Activated naive CD8-positive, alpha-beta T cell treated with anti-CD3 and anti-CD28 coated beads, Interleukin-2, amount 10 ng/mL, durations not matched to agents 7 days and 5 days (primary cell): ENCODE measurements at regions not wholly inside any gene's neighbourhood (a gene's known extent, or its start where the extent isn't known, plus 50 kb on each side); places are given as distances from the start of the nearest gene placed in this dataset.

ENCODE experiments used
- ATAC-seq: fragments of 150-1000 bp; cut with Tn5 transposase; one replicate; pipeline ENCODE4 v1.10.0; 2021; ENCODE audit warnings: low read depth, moderate library complexity
- POLR2A ChIA-PET: fragments of 350-600 bp; sonication (Branson Sonifier 250); formaldehyde crosslinking; loops from one replicate; lab custom pipeline; 2021; ENCODE audit warnings: antibody characterized with exemption; lab: Charles Lee
- DNase-seq: peaks from one replicate; pipeline ENCODE4 v3.0.0; 2021
- H3K27ac Mint-ChIP-seq: one replicate; pipeline ENCODE4 v1.8.0; 2022; ENCODE audit warnings: mild to moderate bottlenecking, mixed read lengths
- H3K27me3 Mint-ChIP-seq: one replicate; pipeline ENCODE4 v1.8.0; 2022; ENCODE audit warnings: mild to moderate bottlenecking, moderate library complexity, mixed read lengths
- H3K36me3 Mint-ChIP-seq: one replicate; pipeline ENCODE4 v1.8.0; 2021; ENCODE audit warnings: mild to moderate bottlenecking, mixed read lengths
- H3K4me1 Mint-ChIP-seq: one replicate; pipeline ENCODE4 v1.8.0; 2021; ENCODE audit warnings: mixed read lengths
- H3K4me3 Mint-ChIP-seq: one replicate; pipeline ENCODE4 v1.8.0; 2022; ENCODE audit warnings: mild to moderate bottlenecking, moderate library complexity, mixed read lengths
- H3K9me3 Mint-ChIP-seq: one replicate; pipeline ENCODE4 v1.8.0; 2021; ENCODE audit warnings: mixed read lengths

DNA sequence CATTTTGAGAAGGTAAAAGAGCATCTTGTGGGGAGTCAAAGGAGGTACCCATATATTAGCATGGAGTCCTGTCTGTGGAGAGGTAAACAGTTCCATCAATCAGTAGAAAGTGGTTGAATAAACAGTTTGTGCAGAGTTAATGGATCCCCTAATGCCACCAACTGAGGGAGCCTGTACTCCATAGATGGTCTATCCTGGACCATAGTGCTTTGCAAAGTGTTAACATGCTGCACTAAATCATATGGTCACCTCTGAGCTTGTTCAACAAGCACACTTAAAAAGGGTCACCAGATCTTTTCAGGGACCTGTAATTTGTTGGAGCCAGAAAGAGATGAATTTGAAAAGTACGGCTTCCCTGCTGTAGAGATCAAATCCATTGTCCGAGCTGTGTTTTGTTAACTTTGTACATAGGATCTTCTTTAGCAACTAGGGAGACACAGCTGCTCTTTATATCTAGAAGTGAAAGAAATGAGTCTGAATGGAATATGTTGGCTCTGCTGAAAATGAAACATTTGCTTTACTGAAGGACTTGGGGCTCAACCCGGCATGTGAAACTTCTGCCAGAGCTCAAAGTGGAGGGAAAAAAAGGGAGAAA is 366.4 kb downstream of the ETNK1 start:
- DNase-seq: no peak
- POLR2A ChIA-PET: no interaction called here
- no peak overlapping the region for H3K27ac Mint-ChIP-seq
- H3K4me1 Mint-ChIP-seq: no peaks in the 10 kb centered on the region
- no peak for ATAC-seq
- no peaks in the 10 kb centered on the region for H3K36me3 Mint-ChIP-seq
- H3K27me3 Mint-ChIP-seq: no peaks in the 10 kb centered on the region
- no peaks in the 10 kb centered on the region for H3K9me3 Mint-ChIP-seq
- H3K4me3 Mint-ChIP-seq: no peak overlapping the region

DNA sequence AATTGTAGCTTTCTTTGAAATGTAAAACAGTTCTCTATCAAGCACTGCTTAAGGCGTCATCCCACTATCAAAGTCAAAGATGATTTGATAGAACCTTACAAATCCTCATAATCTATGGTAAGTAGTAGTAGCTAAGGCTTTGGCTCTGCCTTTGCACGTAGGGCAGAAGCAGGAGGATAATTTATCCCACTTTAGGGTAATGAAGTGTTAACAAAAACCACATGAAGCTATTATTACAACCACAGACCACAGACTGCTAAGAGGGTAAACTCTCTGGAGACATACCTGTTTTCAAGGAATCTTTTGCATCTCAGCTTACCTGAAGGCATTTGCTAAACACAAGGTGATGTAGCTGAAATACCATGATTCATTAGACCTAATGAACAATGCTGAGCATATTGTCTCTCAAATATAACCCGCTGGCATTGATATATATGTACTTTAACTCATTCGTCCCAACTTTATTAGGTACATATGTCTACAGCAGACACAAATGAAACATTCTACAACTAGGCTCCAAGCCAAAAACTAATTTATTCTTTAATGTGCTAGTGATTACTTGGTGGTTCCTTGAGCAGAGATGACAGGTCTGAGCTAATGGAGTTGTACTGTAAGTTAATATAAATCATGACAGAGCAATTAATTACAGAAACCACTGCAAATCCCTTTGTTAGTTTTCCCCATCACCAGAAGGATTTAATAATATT is 368.8 kb downstream of the ETNK1 start:
- no peak overlapping the region for H3K4me3 Mint-ChIP-seq
- H3K27ac Mint-ChIP-seq: no peak overlapping the region
- POLR2A ChIA-PET: no interaction called here
- no peak for ATAC-seq
- no peaks in the 10 kb centered on the region for H3K9me3 Mint-ChIP-seq
- H3K27me3 Mint-ChIP-seq: no peaks in the 10 kb centered on the region
- no peaks in the 10 kb centered on the region for H3K36me3 Mint-ChIP-seq
- no peak for DNase-seq
- no peaks in the 10 kb centered on the region for H3K4me1 Mint-ChIP-seq

DNA sequence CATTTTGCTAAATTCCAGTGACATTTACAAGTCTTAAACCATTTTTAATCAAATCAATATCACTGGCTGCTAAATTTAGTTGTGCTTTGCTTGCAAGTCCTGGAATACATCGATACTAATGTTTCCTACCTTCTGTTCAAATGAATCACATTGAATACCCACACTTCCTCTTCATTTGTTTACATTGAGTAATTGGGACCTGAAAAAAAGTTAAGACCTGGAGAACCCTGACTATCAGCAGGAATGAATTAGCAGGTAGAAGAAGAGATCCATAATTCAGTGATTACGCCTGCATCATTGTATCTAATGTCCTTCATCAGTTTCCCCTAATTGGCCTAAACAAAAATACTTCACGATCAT is 369.3 kb downstream of the ETNK1 start:
- Mint-ChIP-seq H3K27me3 (no peaks in the 10 kb centered on the region), H3K36me3 (no peaks in the 10 kb centered on the region), H3K27ac (no peak overlapping the region), H3K4me3 (no peak overlapping the region), H3K9me3 (no peaks in the 10 kb centered on the region), H3K4me1 (no peaks in the 10 kb centered on the region)
- POLR2A ChIA-PET: no interaction called here
- DNase-seq: no peak
- ATAC-seq: no peak

DNA sequence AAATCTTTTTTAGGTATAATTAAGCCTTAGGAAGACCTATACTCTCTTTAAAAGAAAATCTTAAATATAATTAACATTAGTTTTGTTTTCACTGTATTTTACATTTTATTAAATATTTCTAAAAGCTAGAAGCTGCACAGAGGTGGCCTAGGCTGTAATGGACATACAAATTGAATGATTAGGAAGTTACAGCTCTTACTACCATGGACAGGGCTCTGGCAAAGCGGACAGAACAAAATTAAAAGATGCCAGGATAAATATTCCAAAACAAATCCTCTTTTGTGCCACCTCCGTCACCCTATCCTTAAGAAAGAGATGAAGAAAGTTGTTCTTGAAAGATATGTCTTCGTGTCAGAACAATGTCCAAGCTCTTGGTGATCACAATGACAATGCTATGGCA is 376.5 kb downstream of the ETNK1 start:
- ATAC-seq: no peak

DNA sequence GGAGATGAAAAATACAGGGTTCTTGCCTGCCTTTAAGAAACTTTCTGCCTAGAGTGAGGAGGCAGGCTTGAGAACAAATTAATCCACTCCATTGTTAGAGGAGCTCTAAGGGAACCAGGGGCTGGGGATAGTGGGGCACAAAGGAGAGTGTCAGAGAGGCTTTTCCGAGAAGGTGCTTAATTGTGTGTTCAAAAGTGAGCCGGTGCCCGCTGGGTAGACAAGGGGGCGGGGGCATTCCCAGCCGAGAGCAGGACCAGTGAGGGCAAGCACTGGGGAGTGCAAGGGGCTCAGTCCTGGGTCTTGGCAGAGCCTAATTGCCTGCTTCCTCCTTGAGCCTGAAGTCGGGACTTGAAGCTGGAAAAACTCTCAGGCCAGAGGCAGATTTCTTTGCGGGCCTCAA is 377.4 kb downstream of the ETNK1 start:
- Mint-ChIP-seq H3K36me3 (no peaks in the 10 kb centered on the region), H3K27ac (no peak overlapping the region), H3K4me1 (no peaks in the 10 kb centered on the region), H3K4me3 (no peak overlapping the region), H3K27me3 (no peaks in the 10 kb centered on the region), H3K9me3 (peaks cover 1% of the 10 kb centered on the region)
- DNase-seq: no peak
- POLR2A ChIA-PET: no interaction called here
- ATAC-seq: no peak

More for the DNA sequence above, 376.5 kb downstream of the ETNK1 start:
- no peak for DNase-seq
- Mint-ChIP-seq H3K9me3 (peaks cover 1% of the 10 kb centered on the region), H3K4me3 (no peak overlapping the region), H3K27ac (no peak overlapping the region), H3K27me3 (no peaks in the 10 kb centered on the region), H3K4me1 (no peaks in the 10 kb centered on the region), H3K36me3 (no peaks in the 10 kb centered on the region)
- POLR2A ChIA-PET: no interaction called here

DNA sequence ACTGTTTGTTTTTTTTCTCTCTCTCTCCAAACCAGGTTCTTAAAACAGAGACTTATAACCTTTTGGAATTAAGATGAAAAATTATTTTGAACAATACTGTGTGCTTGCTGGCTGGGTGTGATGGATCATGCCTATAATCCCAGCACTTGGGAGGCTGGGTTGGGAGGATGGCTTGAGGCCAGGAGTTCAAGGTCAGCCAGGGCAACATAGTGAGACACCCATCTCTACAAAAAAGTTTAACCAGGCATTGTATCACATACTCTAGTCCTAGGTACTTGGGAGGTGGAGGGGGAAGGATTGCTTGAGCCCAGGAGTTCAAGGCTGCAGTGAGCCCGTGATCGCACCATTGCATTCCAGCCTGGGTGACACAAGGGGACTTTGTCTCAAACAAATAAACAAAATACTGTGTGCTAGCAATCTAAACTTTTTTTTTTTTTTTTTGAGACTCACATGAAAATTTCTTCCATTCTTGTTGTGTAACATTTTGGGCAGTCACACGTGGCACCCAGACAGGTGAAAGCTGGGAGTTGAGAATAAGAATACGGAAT is 379.6 kb downstream of the ETNK1 start:
- Mint-ChIP-seq H3K27me3 (no peaks in the 10 kb centered on the region), H3K9me3 (peaks cover 1% of the 10 kb centered on the region), H3K4me1 (no peaks in the 10 kb centered on the region), H3K36me3 (no peaks in the 10 kb centered on the region), H3K27ac (no peak overlapping the region), H3K4me3 (no peak overlapping the region)
- ATAC-seq (no peak), DNase-seq (no peak)
- POLR2A ChIA-PET: no interaction called here

DNA sequence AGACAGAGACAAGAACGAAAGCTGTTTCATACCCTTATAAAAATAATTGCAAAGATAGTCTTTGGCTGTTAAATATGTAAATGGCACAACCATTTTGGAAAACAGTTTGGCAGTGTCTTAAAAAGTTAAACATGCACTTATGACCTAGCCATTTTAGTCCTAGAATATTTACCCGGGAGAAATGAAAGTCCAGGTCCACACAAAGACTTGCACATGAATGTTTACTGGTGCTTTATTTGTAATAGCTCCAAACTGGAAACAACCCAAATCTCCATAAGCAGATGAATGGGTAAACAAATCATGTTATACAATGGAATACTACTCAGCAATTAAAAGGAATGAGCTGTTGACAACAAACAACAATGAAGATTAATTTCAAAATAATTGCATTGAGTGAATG is 380.4 kb downstream of the ETNK1 start:
- no peak overlapping the region for H3K27ac Mint-ChIP-seq
- DNase-seq (no peak), ATAC-seq (no peak)
- no peaks in the 10 kb centered on the region for H3K27me3 Mint-ChIP-seq
- POLR2A ChIA-PET: no interaction called here
- no peaks in the 10 kb centered on the region for H3K4me1 Mint-ChIP-seq
- no peak overlapping the region for H3K4me3 Mint-ChIP-seq
- peaks cover 1% of the 10 kb centered on the region for H3K9me3 Mint-ChIP-seq
- H3K36me3 Mint-ChIP-seq: no peaks in the 10 kb centered on the region

DNA sequence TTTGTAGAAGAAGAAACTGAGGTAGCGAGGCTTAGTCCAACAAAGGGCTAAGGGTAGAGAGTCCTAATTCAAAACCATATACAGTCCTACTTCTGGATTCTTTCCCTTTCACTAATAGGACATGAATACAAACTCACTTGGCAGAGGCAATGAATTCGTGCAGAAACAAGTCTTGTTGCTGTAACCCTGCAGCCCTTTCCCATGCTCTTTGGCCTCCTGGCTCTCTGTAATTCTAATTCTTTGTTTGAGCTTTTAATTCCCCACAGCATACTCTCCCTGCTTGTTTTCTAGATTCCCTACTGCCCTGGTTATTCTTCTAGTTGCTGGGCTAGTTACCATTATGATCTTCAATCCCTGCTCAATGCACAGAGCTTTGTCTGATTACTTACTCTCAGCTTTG is 381.4 kb downstream of the ETNK1 start:
- DNase-seq: no peak
- Mint-ChIP-seq H3K36me3 (no peaks in the 10 kb centered on the region), H3K9me3 (peaks cover 1% of the 10 kb centered on the region), H3K27ac (no peak overlapping the region), H3K4me1 (no peaks in the 10 kb centered on the region), H3K4me3 (no peak overlapping the region), H3K27me3 (no peaks in the 10 kb centered on the region)
- POLR2A ChIA-PET: no interaction called here
- no peak for ATAC-seq

DNA sequence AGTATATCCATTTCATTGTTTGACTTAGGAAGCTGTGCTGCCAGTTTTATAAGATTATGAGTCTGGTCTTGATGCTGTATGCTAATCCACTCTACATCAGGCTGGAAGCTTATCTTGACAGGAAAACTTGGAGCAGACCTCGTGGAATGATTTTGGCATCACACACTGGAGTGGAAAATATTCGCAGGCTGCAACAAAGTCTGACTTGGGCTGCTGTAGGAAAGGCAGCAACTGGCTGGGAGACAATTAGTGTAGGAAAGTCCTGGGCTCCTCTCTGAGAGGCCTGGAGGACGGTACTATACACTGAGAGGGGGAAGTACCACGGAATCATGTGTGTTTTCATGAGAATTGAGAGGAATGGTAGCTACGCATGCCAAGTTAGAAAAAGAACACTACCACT is 383.7 kb downstream of the ETNK1 start:
- H3K4me1 Mint-ChIP-seq: no peaks in the 10 kb centered on the region
- ATAC-seq (no peak), DNase-seq (no peak)
- no peaks in the 10 kb centered on the region for H3K27me3 Mint-ChIP-seq
- no peaks in the 10 kb centered on the region for H3K36me3 Mint-ChIP-seq
- no peak overlapping the region for H3K27ac Mint-ChIP-seq
- POLR2A ChIA-PET: no interaction called here
- H3K4me3 Mint-ChIP-seq: no peak overlapping the region
- H3K9me3 Mint-ChIP-seq: peaks cover 4% of the 10 kb centered on the region

DNA sequence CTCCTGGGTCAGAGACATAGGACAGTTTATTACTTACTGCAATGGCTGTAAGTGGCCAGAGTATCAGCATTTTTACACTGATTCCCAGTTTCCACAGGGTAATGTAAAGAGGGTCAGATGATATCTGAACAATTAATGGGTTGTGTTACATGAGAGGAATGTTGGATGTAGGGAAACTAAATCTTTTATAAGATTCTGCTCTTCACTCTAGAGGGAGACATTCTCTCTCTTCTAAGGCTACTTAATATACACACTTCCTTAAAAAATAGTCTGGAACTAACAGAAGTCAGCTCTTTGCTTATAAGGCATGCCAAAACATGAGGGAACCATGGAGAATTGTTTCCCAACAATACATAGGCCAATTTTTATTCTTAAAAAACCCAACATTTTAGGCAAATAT is 389.8 kb downstream of the ETNK1 start:
- POLR2A ChIA-PET: no interaction called here
- DNase-seq (no peak), ATAC-seq (no peak)
- no peaks in the 10 kb centered on the region for H3K27me3 Mint-ChIP-seq
- no peaks in the 10 kb centered on the region for H3K4me1 Mint-ChIP-seq
- no peaks in the 10 kb centered on the region for H3K36me3 Mint-ChIP-seq
- no peak overlapping the region for H3K27ac Mint-ChIP-seq
- peaks cover 4% of the 10 kb centered on the region for H3K9me3 Mint-ChIP-seq
- no peak overlapping the region for H3K4me3 Mint-ChIP-seq

DNA sequence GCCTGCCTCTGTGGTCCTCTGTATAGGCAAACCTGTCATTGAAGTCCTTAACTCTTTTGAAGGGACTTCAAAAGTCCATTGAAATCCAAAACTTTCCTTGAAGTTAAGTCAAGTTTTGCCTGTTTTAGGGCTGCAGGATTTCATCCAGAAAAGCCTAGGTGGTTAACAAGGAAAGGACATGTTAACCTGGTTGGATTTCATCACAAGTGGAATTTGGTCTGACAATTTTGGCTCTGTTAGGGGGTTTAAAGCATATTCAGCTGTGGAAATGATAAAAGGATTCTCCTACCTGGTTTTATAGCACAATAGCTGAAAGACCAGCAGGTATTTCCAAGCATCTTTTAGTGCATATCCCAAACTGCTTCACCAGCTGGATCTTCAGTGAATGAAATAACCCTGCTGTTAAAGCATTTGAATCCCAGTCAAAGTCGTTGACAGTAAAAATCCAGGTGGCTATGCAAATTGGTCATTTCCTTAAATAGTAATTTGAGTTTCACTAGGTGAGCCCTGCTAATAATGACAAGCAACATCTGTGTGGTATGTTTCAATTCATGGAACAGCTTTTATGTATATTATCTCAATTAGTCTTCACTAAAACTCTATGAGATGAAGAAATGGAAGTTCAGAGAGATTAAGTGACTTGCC is 400.5 kb downstream of the ETNK1 start:
- Mint-ChIP-seq H3K4me3 (no peak overlapping the region), H3K27ac (no peak overlapping the region), H3K9me3 (peaks cover 2% of the 10 kb centered on the region), H3K4me1 (no peaks in the 10 kb centered on the region), H3K27me3 (no peaks in the 10 kb centered on the region), H3K36me3 (no peaks in the 10 kb centered on the region)
- POLR2A ChIA-PET: no interaction called here
- ATAC-seq (no peak), DNase-seq (no peak)

DNA sequence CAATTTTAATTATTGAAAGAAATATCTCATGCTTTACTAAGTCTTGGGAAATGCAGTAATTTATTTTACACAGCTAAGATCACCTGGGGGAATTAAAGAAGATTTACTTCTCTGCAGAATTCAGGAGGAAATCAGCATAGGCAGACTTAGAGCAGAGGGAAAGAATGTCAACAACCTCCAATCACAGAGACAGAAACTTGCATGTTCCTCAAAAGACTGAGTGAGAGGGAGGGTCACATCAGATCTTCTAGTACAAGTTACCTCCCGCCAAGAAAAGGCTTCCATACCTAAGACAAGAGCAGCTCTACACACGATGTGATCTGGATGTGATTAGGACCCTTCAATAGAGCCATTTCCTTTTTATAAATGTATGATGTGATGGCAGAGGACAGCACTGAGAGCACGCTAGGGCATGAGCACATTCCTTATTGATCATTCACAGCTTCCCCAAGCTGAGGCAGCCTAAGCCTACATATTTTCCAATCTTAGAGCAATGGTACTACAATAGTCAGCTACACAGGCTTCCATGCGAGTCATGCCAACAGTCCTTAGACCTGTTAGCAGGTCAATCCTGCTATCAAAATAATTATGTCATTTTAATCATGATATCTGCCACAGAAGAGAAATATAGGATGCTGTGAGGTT is 403.3 kb downstream of the ETNK1 start:
- no peaks in the 10 kb centered on the region for H3K4me1 Mint-ChIP-seq
- H3K4me3 Mint-ChIP-seq: no peak overlapping the region
- no peak overlapping the region for H3K27ac Mint-ChIP-seq
- ATAC-seq: no peak
- no peaks in the 10 kb centered on the region for H3K27me3 Mint-ChIP-seq
- DNase-seq: no peak
- no peaks in the 10 kb centered on the region for H3K9me3 Mint-ChIP-seq
- no peaks in the 10 kb centered on the region for H3K36me3 Mint-ChIP-seq
- POLR2A ChIA-PET: no interaction called here

DNA sequence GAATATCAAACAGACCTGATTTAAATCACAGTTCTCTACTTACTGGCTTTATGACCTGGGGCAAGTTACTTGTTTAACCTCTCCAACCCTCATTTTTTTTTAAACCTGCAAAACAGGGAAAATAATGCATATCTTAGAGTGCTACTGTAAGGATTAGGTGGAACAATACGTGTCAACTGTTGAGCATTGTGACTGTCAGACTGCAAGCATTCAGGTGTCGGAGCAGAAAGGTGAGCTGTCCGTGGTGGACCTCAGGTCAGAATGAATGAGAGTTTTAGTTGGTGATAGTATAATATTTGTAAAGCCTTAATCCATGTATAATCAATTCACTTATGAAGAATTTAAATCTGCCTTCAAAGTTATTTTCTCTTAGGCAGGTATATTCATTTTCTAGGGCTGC is 404.2 kb downstream of the ETNK1 start:
- Mint-ChIP-seq H3K27me3 (no peaks in the 10 kb centered on the region), H3K9me3 (no peaks in the 10 kb centered on the region), H3K4me3 (no peak overlapping the region), H3K27ac (no peak overlapping the region), H3K4me1 (no peaks in the 10 kb centered on the region), H3K36me3 (no peaks in the 10 kb centered on the region)
- DNase-seq: no peak
- no peak for ATAC-seq
- POLR2A ChIA-PET: no interaction called here

DNA sequence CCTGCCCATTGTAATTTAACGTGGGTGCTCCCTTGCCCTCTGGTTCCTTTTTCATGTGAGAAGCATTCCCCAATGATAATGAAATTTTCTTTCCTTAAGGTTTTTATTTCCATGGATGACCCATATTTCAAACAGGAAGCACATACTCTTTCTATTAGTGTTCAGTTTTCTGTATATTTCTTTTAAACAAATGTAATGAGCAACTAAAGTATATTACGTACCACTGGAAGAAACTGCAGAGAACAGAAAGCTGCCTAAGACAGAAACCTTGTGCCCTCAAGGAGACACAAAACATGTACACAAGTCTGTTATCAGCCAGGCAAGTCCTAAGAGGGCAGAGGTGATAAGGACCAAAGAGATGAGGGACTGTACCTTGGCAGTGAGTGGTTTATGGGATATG is 414.9 kb downstream of the ETNK1 start:
- no peak overlapping the region for H3K27ac Mint-ChIP-seq
- DNase-seq (no peak), ATAC-seq (no peak)
- H3K4me3 Mint-ChIP-seq: no peak overlapping the region
- POLR2A ChIA-PET: no interaction called here
- no peaks in the 10 kb centered on the region for H3K9me3 Mint-ChIP-seq
- no peaks in the 10 kb centered on the region for H3K4me1 Mint-ChIP-seq
- no peaks in the 10 kb centered on the region for H3K27me3 Mint-ChIP-seq
- no peaks in the 10 kb centered on the region for H3K36me3 Mint-ChIP-seq
